HUDEP-2 (cell line): ENCODE measurements at regions not wholly inside any gene's neighbourhood (a gene's known extent, or its start where the extent isn't known, plus 50 kb on each side); places are given as distances from the start of the nearest gene placed in this dataset.

Source experiments
- DNase-seq, 76 experiments: peaks; one replicate each; lab custom pipeline; 2025; ENCODE audit not compliant: unreplicated experiment in 76 of 76; lab: John Stamatoyannopoulos, UW

DNA sequence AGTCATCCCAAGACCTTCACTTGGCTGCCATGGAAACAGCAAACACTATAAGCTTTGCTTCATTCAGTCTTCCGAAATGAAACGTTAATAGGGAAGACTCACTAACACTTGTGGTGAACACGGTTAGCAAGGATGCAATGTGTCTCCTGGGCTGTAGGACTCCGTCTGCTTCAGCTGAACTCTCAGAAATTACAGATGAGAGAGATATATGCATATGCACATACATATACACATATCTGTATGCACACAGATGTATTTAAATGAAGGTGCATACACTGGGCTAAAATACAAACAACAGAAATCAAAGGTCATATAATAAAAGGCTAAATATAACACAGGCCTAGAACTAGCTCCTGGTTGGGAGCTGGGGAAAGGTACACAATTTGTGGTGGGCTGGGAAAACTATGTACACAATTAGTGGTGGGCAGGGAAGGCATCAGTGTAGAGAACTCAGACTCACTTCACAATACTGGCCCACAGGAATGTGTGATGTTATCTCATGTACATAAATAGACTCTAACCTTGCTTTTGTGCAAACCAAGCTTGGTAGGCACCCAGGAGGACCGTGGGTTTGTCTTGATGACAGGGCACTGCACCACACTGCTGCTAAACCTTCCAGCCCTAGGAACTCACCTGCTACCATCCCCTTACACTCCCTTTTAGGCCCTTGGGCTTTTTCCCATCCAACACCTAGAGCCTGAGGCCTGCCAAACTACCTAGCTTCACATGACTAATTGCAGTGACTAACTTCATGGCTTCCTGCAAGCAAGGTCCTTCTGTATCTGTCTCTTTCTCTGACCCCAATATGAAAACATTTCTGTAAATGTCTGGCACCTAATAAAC lies 873.1 kb downstream of the NSUN3 start:
- DNase-seq: no peak

DNA sequence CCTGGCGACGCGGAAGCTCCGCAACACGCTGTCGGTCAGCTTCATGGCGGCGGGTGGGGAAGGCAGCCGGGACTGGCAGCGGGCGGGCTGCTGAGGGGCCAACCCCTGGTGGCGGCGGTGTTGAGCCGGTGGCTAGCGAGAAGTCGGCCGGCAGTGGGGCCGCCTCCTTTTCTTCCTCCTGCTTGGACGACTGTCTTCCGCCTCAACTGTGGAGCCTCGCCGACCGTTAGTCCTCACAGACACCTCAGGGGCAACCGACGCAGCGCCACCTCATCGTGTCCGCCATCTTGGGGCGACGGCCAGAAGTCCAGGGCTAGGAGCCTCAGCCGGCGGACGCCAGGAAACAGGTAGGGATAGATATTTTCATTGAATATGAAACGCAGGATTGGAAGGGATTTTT lies 875.1 kb downstream of the NSUN3 start:
- DNase-seq: no peak

DNA sequence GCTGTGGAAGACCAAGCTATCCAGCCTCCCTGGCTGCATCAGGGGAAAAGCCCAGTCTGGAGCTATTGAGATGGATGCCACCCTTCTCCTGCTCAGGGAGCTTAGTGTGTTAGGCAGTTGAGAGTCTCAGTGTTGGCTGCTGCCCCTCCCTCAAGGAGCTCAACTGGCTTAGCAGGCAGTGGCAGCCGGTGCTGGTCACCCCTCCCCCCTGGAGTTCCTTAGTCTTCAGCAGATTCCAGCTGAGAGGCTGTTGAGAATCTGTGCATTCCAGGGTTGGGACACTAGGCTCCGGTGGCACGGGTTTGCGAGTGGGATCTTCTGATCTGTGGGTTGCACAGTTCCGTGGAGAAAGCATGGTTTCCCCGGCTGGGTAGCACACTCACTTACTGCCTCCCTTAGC lies 883.8 kb downstream of the NSUN3 start:
- DNase-seq: no peak

DNA sequence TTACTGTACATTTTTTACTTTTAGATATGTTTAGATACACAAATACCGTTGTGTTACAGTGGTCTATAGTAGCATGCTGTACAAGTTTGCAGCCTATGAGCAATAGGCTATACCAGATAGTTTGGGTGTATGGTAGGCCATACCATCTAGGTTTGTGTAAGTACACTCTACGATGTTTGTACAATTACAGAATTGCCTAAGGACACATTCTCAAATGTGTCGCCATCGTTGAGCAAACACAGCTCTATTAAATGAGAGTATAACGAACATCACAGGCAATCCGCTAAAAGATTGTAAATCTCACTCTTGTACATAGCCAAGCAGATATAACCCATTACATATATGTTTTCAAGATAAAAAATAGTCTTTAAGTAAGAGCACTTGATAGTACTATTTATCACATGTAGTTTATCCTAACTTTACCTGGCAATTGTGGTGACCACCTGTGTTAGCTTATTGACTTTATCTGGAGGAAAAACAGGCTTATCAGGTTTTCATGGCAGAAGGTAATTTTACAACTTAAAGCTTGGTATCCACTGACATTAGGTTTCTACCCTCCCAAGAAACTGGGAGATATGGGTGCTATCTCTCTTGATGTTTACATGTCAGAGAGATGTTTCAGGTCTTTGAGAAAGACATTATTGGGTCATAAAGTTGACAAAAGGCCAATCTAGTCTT lies 898.7 kb downstream of the NSUN3 start:
- no peak for DNase-seq

DNA sequence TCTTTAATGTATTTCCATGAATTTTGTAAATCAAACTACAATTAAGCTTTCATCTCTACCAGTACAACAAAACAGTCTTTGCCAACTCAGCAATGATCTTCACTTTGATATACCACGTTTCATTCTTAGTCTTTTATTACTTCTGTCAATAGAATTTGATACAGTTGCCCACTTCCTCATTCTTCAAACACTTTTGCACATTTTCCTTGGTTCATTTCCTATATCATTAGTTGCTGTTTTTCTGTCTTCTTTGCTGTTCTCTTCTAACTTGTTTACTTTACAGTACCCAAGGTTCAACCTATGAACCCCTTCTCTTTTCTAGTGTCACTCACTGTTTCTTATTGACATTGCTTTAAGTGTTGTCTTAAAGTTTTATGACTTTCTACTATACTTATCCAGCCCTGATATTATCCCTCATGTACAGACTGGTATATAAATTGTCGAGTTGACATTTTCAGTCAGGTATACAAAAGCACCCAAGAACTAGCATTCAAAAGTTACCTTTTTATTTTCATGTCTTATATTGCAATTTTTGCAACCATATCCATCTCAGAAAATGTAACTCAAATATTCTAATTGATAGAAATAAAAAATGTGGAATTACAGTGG lies 903.1 kb downstream of the NSUN3 start:
- DNase-seq: no peak

DNA sequence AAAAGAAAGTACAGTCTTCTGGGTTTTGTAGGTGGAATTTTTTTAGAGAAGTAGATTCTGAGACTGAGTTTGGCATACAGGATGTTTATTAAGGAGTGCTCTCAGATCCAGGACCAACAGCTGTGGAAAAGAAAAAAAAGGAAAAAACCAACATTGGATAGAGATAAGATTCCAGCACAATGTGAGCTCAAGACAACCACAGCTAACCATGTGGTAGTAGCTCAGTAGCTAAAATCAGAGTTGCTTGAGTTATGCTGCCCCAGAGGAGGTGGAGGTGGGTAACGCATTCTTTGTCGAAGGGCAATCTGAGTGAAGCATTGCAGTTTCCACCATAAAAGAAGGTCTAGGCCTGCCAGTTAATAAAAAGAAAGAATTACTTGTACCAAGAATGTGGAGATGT lies 904.3 kb downstream of the NSUN3 start:
- DNase-seq: no peak

DNA sequence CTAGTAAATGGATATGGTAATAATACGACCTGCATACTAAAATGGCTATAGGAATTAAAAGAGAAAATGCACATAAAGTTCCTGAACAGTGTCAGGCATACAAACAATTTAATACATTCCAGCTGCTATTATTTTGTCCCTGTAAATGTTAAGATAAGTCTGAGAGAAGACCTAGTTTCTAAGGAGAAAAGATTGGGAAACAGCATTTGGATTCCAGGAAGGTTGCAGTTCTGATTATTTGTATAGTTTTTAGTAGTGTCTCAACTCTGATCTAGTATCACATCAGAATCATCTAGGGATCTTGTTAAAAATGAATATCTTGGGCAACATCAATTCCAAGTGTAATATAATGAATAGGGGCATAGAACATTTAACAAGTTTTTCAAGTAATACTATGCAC lies 905.7 kb downstream of the NSUN3 start:
- no peak for DNase-seq

DNA sequence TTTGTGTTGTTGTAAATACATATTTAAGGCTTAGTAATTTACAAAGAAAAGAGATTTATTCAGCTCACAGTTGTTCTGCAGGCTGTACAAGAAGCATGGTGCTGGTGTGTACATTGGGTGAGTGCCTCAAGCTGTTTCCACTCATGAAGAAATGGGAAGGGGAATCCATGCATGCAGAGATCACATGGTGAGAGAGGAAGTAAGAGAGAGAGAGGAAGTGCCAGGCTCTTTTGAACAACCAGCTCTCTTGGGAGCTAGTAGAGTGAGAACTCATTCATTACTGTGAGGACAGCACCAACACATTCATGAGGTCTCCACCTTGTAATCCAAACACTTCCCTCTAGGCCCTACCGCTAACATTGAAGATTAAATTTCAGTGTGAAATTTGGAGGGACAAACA lies 909.2 kb downstream of the NSUN3 start:
- DNase-seq: no peak

DNA sequence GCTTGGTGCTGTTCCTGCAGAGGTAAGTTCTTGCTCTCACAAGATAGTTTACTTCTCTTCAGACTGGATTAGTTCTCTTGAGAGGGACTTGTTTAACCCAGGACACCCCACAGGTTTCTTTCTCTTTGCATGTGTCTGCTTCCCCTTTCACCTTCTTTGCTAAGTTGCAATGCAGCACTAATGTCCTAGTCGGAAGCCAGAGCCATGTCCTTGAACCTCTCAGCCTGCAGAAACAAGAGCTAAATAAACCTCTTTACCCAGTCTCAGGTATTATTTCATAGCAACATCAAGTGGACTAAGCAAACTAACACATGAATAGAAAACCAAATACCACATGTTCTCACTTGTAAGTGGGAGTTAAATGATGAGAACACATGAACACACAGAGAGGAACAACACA lies 915.2 kb downstream of the NSUN3 start:
- no peak for DNase-seq

DNA sequence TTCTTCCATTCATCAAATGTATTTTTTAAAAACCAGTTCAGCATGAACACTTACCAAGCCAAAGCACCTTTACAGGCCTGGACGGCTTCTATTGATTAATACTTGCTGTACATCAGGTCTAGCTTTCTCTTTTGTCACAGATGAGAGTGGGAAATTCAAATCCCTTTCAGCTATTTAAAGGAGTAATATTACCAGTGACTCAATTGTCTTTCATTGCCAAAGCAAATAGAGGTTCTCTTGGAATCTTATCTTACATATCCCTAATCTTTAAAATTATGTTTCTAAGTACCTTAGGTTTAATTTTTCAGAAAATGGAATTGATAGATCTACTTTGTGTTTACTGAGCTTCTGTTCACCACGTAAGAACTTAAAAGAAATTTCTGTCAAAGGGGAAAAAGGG lies 922.9 kb downstream of the NSUN3 start:
- DNase-seq: no peak

DNA sequence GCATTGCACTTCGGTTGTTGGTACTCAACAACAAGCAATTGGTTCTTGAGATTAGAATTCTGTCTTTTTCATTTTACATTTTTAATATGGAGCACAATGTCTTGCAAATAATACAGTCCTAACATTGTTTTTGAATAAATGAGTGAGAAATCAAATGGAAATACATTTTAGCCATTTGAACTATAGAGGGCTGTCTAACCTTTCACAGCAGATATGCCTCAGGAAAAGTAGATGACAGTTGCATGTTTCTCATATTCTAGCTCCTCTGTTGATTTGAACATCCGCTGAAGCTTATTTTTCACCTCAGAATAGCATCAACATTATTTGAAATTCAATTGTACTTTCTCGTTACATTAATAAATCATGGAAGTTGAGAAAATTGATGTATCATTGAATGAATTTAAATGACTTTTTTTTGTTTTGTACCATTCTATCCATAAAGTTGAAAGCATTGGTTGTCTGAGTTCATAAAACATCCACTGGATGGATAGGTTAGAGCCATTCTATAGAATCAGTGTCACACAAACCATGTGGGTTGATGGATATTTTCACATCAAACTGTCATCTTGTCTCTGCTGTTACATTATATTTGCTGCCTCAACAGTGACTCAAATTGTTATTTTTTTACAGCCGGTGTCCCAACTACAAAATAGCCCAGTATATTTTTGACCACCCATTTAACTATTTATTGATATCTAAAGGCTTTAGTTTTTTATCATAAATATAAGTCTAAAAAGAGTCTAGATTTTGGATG lies 928.3 kb downstream of the NSUN3 start:
- DNase-seq: no peak

DNA sequence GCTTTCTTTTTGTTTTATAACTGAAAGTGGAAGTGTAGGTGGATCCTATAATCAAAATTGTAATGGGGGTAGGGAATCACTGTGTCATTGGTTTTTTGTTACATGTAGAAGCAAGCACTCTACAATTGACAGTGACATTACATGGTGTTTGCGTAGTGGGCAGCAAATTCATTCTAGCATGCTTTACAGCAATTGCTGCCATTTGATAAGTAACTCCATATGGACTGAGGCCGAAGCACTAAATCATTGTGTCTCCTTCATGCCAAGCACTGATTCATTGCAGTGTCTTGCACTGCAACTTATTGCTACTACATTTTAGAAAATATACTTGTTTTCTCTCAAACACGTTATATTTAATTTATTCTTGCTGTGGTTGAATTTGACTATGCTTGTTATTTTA lies 933.9 kb downstream of the NSUN3 start:
- no peak for DNase-seq

DNA sequence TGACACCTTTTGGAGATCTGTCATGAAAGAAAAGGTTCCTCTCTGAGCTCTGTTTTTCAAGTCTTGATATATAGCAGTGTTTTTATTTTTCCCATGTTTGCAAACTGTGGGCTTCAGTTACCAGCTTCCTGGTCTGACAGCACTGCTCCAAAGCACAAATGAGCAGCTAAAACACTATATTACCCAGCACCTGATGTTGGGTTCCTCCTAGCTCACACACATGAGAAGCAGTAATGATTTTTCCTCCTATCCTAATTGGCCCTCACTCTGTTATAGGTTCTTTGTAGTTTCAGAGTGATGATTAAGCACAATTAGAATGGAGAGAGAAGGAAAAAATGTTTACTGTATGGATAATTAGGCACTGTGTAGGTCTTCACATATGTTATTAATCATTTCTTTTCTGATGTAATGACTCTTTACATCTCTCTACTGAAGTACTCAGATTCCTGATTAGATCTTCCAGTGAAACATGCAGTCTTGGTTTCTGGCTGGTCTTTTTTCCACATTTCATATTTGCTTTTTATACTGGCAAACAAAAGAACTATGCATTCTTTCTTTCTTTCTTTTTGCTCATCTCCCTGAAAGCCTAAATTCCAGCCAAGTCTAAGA lies 939.7 kb downstream of the NSUN3 start:
- DNase-seq: no peak

DNA sequence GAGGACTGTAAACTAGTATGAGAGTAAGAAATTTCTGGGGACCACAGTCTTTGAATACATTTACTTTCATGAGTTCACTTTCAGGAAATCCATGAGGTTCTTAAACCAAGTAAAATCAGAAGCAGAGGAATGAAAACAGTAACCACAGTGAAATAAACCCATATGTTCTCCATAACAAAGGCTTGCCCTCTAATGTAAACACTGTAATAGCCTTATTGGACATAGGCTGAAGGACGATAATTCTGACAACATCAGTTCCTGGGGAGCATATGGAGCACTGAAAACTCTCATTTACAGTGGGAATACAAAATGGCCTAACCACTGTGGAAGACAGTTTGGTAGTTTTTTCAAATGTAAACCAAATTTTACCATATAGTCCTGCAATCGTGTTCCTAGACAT lies 965.8 kb downstream of the NSUN3 start:
- no peak for DNase-seq

DNA sequence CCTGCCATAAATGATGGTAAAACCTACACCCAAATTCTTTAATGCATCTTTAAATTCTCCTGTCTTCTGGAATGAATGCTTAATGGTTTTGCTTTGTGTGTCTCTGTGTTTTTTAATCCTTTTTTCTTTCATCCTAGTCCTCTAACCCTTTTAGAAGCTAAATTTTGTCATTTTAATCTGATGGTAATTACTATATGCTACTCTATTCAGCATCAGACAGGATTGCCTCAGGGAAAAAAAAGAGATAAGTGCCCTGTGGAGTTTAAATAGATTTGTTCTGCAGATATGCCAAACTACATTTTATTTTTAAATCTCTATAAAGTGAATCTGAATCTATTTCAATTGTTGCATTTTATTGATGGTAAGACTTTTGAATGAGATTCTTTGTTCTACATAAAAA lies 966.8 kb downstream of the NSUN3 start:
- no peak for DNase-seq

DNA sequence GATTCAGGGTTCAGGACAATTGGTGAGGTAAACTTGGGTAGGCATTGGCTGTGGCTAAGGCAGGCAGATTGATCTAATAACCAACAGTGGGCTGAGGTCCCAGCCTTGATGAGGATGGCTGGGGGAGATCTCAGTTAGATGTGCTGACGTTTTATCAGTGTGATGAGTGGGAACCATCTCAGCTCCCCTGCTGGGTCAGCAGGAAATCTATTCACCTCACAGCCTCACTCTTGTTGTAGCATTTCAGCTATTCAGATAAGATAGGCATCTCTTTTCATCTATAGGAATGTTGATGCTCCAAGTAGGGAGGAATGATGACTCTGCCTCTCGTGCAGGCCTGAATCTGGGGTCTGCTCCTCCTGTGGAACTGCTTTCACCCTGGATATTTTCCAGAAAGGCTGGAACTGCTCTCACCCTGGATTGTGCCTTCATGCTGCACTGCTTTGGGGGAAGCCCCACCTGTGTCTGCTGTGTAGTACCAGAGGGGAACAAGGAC lies 973.7 kb downstream of the NSUN3 start:
- no peak for DNase-seq

DNA sequence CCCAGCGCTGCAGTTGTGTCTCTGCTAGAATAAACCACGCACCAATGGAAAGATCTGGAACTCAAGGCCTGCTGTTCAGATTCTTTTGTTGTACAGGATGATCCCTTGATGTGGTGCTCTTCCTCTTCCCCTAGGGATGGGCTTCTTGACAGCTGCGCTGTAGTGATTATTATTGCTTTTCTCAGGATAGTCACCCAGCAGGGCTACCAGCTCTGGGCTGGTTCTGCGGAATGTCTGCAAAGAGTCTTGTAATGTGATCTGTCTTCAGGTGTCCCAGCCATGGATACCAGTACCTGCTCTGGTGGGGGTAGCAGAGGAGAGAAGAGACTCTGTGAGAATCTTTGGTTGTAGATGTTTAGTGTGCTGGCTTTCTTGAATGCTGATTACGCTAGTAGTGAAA lies 974.2 kb downstream of the NSUN3 start:
- no peak for DNase-seq

DNA sequence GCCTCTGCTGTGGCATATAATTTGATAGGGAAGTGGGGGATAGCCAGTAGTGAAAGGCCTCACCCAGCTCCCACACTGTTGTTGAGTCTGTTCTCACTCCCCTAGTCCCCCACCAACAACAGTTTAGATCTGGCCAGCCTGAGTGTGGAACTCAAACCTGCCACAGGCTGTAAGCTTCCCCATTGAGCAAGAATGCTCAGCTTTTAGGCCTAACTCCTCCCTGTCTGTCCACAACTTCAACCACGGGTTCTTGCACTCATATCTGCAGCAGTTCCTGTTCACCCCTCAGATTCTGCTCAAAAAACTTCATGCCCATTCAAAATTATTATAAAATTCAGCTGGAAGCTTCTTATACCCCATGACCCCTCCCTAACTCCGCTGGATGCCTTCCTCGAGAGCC lies 975.1 kb downstream of the NSUN3 start:
- no peak for DNase-seq

DNA sequence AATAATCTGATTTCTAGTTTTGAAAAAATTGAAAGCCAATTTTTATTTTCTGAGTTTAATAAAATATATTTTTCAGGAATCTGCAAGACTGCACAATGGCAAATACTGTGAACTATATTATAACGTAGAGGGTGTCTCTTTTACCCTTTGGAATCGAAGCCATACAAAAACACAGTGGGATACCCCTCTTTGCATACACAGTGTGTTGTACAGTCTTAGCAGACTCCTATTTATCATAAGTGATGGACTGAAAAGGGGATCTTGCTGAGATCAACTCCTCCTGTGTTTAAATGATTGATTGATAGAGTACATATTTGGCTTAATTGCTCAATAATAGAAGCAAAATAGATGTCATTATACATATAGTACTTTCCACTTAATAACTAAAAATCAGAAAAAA lies 981.2 kb downstream of the NSUN3 start:
- DNase-seq: no peak

DNA sequence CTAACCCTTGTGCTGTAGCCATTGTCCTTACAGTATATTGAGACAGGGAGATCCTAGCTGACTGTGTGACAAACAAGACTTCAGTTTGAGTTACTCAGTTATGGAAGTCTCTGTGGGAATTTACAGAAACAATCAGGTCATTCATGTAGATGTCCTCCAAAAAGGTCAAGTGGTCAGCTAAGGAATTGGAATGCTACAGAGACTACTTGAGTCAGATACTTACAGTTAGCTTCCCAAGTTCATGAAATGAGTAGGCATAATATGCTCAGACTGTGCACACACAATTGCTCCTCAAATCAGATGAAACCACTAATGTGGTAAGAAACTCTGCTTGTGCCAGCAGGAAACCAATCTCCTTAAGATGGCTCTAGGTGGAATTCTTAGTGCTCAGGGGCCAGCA lies 985.7 kb downstream of the NSUN3 start:
- no peak for DNase-seq

DNA sequence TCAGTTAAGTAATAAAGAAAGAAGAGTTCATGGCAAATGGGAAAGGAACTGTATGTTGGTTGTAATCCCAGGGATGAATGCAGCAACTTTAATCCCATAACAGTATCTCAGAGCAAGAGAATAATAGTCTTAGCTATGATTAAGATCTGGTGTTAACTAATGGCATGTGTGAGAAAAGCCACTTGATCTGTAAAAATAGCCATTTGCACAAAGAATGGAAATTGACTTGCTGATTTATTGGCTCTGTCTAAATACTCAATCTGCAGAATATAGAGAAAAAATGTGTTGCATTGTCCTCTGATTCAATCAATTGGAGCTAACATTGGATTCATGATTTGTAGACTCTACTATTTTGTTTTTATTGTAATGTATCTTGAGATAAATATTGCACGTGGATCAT lies 987.0 kb downstream of the NSUN3 start:
- DNase-seq: no peak
